PC-3 (cell line): ENCODE measurements at regions not wholly inside any gene's neighbourhood (a gene's known extent, or its start where the extent isn't known, plus 50 kb on each side); places are given as distances from the start of the nearest gene placed in this dataset.

ENCODE experiments used
- CTCF ChIP-seq: fragments of 300-600 bp; sonication (generic); conservative IDR thresholded peaks from 2 replicates; pipeline ENCODE4 v1.5.1; 2017; ENCODE audit warnings: antibody characterized with exemption, low read depth, mild to moderate bottlenecking, low read length
- EZH2 ChIP-seq: fragments of 300-600 bp; sonication (generic); IDR thresholded peaks from one replicate; pipeline ENCODE4 v1.6.1; 2017; ENCODE audit warnings: antibody characterized with exemption, mild to moderate bottlenecking, low read length; ENCODE audit not compliant: unreplicated experiment

- TF ChIP-seq CTCF (no peak), EZH2 (no peak)
Observed at GRCh38 chr3:68523330-68523729, 409.0 kb downstream of the TAFA4 start.
